IPS-20b (cell line): ENCODE measurements at regions not wholly inside any gene's neighbourhood (a gene's known extent, or its start where the extent isn't known, plus 50 kb on each side); places are given as distances from the start of the nearest gene placed in this dataset.

Experiments used
- H3K27ac ChIP-seq: one replicate; pipeline ENCODE4 v1.5.1; 2013; ENCODE audit warnings: low read length
- H3K27me3 ChIP-seq: 2 replicates; pipeline ENCODE4 v1.6.1; 2013; ENCODE audit warnings: mild to moderate bottlenecking, low read length, inconsistent platforms; ENCODE audit not compliant: insufficient read depth
- H3K36me3 ChIP-seq: 2 replicates; pipeline ENCODE4 v1.6.1; 2013; ENCODE audit warnings: low read depth, mild to moderate bottlenecking, inconsistent platforms, low read length, moderate library complexity; ENCODE audit not compliant: insufficient read depth
- H3K4me1 ChIP-seq: 2 replicates; pipeline ENCODE4 v1.6.1; 2013; ENCODE audit warnings: mild to moderate bottlenecking, control low read depth, inconsistent platforms, low read length, moderate library complexity; ENCODE audit not compliant: insufficient read depth
- H3K4me3 ChIP-seq: 2 replicates; pipeline ENCODE4 v1.5.1; 2013; ENCODE audit warnings: mild to moderate bottlenecking, low read length, inconsistent platforms
- H3K9ac ChIP-seq: 2 replicates; pipeline ENCODE4 v1.6.1; 2013; ENCODE audit warnings: low read depth, mild to moderate bottlenecking, inconsistent platforms, low read length, moderate library complexity
- H3K9me3 ChIP-seq: 2 replicates; pipeline ENCODE4 v1.6.1; 2013; ENCODE audit warnings: mild to moderate bottlenecking, low read depth, low read length, inconsistent platforms; ENCODE audit not compliant: insufficient read depth

GRCh38 chr1:88003255-88003654 is 674.6 kb downstream of the LMO4 start:
- no peaks in the 10 kb centered on the region; the same call in 1 of the 2 replicates for H3K4me1 ChIP-seq
- H3K9me3 ChIP-seq, result no peaks in the 10 kb centered on the region
- no peak overlapping the region for H3K27ac ChIP-seq
- H3K4me3 ChIP-seq, result no peak overlapping the region
- no peak overlapping the region for H3K9ac ChIP-seq
- no peaks in the 10 kb centered on the region for H3K27me3 ChIP-seq
- no peaks in the 10 kb centered on the region for H3K36me3 ChIP-seq

DNA sequence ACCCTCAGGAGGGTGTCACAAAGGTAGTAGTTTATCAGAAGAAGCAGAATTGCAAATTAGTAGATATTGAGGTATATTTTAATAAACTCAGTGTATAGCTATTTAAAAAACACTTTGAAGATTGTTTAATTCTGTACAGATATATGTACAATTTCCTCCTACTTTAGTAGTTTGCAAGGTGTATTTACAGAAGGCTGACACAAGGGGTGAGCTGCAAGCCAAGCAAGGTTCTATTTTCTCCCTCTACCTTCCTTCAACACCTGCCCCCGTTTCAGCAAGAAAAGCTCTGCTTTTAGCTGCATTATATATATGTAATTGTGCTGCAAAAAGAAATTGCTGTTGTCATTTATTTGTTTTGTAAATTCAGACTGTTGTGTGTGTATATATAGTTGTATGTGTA is 674.2 kb upstream of the PKN2 start:
- H3K27ac ChIP-seq, result no peak overlapping the region
- H3K9ac ChIP-seq, result no peak overlapping the region
- H3K36me3 ChIP-seq, result no peaks in the 10 kb centered on the region
- no peaks in the 10 kb centered on the region for H3K9me3 ChIP-seq
- H3K4me3 ChIP-seq, result no peak overlapping the region
- H3K27me3 ChIP-seq, result no peaks in the 10 kb centered on the region
- no peaks in the 10 kb centered on the region for H3K4me1 ChIP-seq

DNA sequence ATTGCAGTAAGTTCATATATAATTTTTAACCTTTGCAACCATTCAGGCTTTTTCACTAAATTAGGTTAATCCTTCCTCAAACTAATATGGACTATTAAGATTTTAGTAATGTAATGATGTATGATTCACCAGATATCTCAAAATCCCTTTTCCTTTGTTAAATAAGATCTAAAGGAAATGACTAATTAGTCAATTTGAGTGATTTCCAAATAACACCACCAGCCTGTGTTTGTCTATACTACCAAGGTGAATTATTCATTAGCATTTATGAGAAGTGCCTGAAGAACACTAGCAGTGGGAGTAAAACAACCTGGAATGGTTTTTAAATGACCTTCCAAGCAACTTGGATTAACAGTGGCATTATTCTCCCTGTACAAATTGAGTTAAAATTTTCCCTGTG is 670.6 kb upstream of the PKN2 start:
- H3K9me3 ChIP-seq, result no peaks in the 10 kb centered on the region

DNA sequence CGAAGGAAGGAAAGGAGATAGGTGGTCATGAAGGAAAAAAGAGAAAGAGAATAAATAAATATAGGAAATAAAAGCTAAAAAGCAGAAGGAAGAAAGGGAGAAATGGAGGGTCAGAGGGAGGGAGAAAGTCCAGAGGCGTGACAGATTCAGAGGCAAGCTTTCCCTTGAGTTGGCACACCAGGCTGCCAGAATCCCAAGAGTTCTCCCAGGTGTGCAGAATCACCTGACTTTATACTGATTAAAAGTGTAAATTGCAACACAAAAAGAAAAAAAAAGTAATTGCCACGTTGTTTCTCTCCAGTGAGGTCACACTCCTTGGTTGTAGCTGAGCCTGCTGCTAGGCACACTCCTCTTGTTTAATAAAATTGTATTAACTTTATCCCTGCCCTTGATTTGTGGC is 669.9 kb upstream of the PKN2 start:
- Histone ChIP-seq H3K4me1 (no peaks in the 10 kb centered on the region), H3K4me3 (no peak overlapping the region), H3K27me3 (no peaks in the 10 kb centered on the region), H3K9ac (no peak overlapping the region), H3K27ac (no peak overlapping the region), H3K36me3 (no peaks in the 10 kb centered on the region), H3K9me3 (no peaks in the 10 kb centered on the region)

More for the DNA sequence above, 670.6 kb upstream of the PKN2 start:
- no peak overlapping the region for H3K9ac ChIP-seq
- no peaks in the 10 kb centered on the region for H3K27me3 ChIP-seq
- H3K4me3 ChIP-seq, result no peak overlapping the region
- no peaks in the 10 kb centered on the region for H3K36me3 ChIP-seq
- H3K27ac ChIP-seq, result no peak overlapping the region
- no peaks in the 10 kb centered on the region for H3K4me1 ChIP-seq

GRCh38 chr1:88016947-88017346 is 667.1 kb upstream of the PKN2 start:
- no peak overlapping the region for H3K4me3 ChIP-seq
- H3K36me3 ChIP-seq, result no peaks in the 10 kb centered on the region
- H3K9ac ChIP-seq, result no peak overlapping the region
- no peaks in the 10 kb centered on the region for H3K9me3 ChIP-seq
- H3K27ac ChIP-seq, result no peak overlapping the region
- no peaks in the 10 kb centered on the region for H3K4me1 ChIP-seq
- H3K27me3 ChIP-seq, result no peaks in the 10 kb centered on the region

GRCh38 chr1:88021529-88021928 is 662.5 kb upstream of the PKN2 start:
- Histone ChIP-seq H3K4me3 (no peak overlapping the region), H3K27me3 (no peaks in the 10 kb centered on the region), H3K27ac (no peak overlapping the region), H3K4me1 (no peaks in the 10 kb centered on the region), H3K9ac (no peak overlapping the region), H3K36me3 (no peaks in the 10 kb centered on the region), H3K9me3 (no peaks in the 10 kb centered on the region)

DNA sequence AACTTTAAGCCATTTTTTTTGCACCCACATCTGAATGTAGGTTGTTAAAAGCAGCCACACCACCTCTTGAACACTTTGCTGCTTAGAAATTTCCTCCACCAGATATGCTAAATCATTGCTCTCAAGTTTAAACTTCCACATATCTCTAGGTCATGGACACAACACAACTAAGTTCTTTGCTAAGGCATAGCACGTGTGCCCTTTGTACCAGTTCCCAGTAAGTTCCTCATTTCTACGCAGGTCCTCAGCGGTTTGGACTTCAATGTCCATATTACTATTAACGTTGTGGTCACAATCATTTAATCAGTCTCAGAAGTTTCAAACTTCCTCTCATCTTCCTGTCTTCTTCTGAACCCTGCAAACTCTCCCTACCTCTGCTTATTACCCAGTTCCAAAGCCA is 661.6 kb upstream of the PKN2 start:
- Histone ChIP-seq H3K27me3 (no peaks in the 10 kb centered on the region), H3K36me3 (no peaks in the 10 kb centered on the region), H3K4me3 (no peak overlapping the region), H3K27ac (no peak overlapping the region), H3K9me3 (no peaks in the 10 kb centered on the region), H3K4me1 (no peaks in the 10 kb centered on the region), H3K9ac (no peak overlapping the region)

- no peak overlapping the region for H3K27ac ChIP-seq
- no peak overlapping the region for H3K4me3 ChIP-seq
- H3K4me1 ChIP-seq, result no peaks in the 10 kb centered on the region
- H3K36me3 ChIP-seq, result no peaks in the 10 kb centered on the region
- no peak overlapping the region for H3K9ac ChIP-seq
- H3K9me3 ChIP-seq, result no peaks in the 10 kb centered on the region
- no peaks in the 10 kb centered on the region for H3K27me3 ChIP-seq
These were observed 654.9 kb upstream of the PKN2 start for GRCh38 chr1:88029142-88029541.

DNA sequence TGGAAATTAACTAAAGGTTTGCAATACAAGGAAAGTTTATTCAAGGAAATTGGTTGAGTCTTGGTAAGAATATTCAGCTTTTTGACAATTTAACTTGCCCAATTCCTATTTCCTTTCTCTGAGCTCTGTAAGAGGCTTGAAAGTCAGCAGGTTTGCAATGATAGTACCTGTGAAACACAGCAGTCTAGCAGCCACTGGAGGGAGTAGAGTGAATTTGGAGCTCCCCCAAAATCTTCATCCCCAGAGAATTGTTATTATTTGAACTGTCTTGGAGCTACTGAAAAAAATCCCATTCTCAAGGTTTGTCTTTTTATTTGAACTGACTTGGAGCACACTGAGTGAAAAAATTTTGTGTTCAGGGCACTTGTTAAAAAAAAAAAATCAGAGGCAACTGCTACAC is 654.2 kb upstream of the PKN2 start:
- Histone ChIP-seq H3K36me3 (no peaks in the 10 kb centered on the region), H3K4me1 (no peaks in the 10 kb centered on the region), H3K27ac (no peak overlapping the region), H3K9me3 (no peaks in the 10 kb centered on the region), H3K4me3 (no peak overlapping the region), H3K27me3 (no peaks in the 10 kb centered on the region), H3K9ac (no peak overlapping the region)

GRCh38 chr1:88035578-88035977 is 648.5 kb upstream of the PKN2 start:
- Histone ChIP-seq H3K9ac (no peak overlapping the region), H3K4me3 (no peak overlapping the region), H3K27me3 (no peaks in the 10 kb centered on the region), H3K9me3 (peaks cover 14% of the 10 kb centered on the region; the same call in 1 of the 2 replicates), H3K4me1 (no peaks in the 10 kb centered on the region), H3K27ac (no peak overlapping the region), H3K36me3 (no peaks in the 10 kb centered on the region)

DNA sequence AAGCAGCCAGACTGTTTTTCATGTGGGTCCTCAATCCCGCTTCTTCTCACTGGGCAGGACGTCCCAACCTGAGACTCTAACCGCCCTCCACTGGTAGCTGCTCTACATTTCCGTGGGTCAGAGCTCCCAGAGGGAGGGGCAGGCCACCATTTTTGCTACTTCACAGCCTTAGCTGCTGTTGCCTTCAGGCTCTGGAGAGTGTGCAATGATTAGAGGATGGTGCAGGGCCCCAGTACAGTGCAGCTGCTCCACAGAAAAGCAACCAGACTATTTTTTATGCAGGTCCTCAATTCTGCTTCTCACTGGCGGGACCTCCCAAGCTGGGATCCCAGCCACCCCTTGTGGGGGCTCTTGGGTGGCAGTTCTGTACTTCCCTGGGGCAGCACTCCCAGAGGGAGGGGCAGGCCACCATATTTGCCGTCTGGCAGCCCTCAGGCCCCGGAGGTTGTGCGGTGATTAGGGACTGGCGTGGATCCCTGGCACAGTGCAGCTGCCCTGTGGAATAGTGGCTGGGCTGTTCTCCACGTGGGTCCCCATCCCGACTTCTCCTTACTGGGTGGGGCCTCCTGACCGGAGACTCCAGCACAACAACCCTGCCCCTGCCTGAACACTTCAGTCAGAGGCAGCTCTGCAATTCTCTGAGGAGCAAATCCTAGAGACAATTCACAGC is 647.6 kb upstream of the PKN2 start:
- Histone ChIP-seq H3K36me3 (no peaks in the 10 kb centered on the region), H3K9me3 (peaks cover 16% of the 10 kb centered on the region; the same call in 1 of the 2 replicates), H3K27me3 (no peaks in the 10 kb centered on the region), H3K9ac (no peak overlapping the region), H3K4me1 (no peaks in the 10 kb centered on the region), H3K27ac (no peak overlapping the region), H3K4me3 (no peak overlapping the region)

GRCh38 chr1:88039240-88039639 is 644.8 kb upstream of the PKN2 start:
- Histone ChIP-seq H3K4me1 (no peaks in the 10 kb centered on the region), H3K9me3 (peaks cover 16% of the 10 kb centered on the region; the same call in 1 of the 2 replicates), H3K36me3 (no peaks in the 10 kb centered on the region), H3K27me3 (no peaks in the 10 kb centered on the region), H3K27ac (no peak overlapping the region), H3K4me3 (no peak overlapping the region), H3K9ac (no peak overlapping the region)
